ENCODE measurements at regions not wholly inside any gene's neighbourhood (a gene's known extent, or its start where the extent isn't known, plus 50 kb on each side); places are given as distances from the start of the nearest gene placed in this dataset.

GRCh38 chr7:69433081-69433480 is 165.2 kb upstream of the AUTS2 start:
- TF ChIP-seq CTCF (IDR thresholded peaks at IDR 0.05), result no peak
- peaks cover 0 to 35% of the 10 kb centered on the region in 2 donors for H3K27me3 ChIP-seq
- intact Hi-C loops (cut with DNase I; ENCODE audit: low total_unique reads), result no loop called here
- no peak for DNase-seq
- H3K36me3 ChIP-seq, result no peaks in the 10 kb centered on the region
- H3K4me3 ChIP-seq, result no peak overlapping the region
- H3K4me1 ChIP-seq, result peaks cover 0 to 21% (median 15%) of the 10 kb centered on the region in 4 donors
- no peak overlapping the region for H3K27ac ChIP-seq
- no peaks in the 10 kb centered on the region for H3K9me3 ChIP-seq

- DNase-seq, result no peak
- intact Hi-C loops (cut with DNase I; ENCODE audit: low total_unique reads), result no loop called here
- Histone ChIP-seq H3K27ac (no peak overlapping the region), H3K27me3 (peaks cover 0 to 28% of the 10 kb centered on the region in 2 donors), H3K4me3 (no peak overlapping the region), H3K9me3 (no peaks in the 10 kb centered on the region), H3K4me1 (peaks cover 0 to 19% (median 13%) of the 10 kb centered on the region in 4 donors), H3K36me3 (no peaks in the 10 kb centered on the region)
- TF ChIP-seq CTCF (IDR thresholded peaks at IDR 0.05), result no peak
Observed at GRCh38 chr7:69434398-69434815, 163.9 kb upstream of the AUTS2 start.

GRCh38 chr7:69435711-69436110 is 162.6 kb upstream of the AUTS2 start:
- Histone ChIP-seq H3K4me3 (no peak overlapping the region), H3K4me1 (peaks cover 0 to 6% (median under 1%) of the 10 kb centered on the region in 4 donors), H3K27ac (no peak overlapping the region), H3K9me3 (no peaks in the 10 kb centered on the region), H3K36me3 (no peaks in the 10 kb centered on the region), H3K27me3 (peaks cover 0 to 23% of the 10 kb centered on the region in 2 donors)
- TF ChIP-seq CTCF (IDR thresholded peaks at IDR 0.05), result no peak
- DNase-seq, result no peak
- intact Hi-C loops (cut with DNase I; ENCODE audit: low total_unique reads), result no loop called here

- no peak for TF ChIP-seq CTCF (IDR thresholded peaks at IDR 0.05)
- H3K4me1 ChIP-seq, result no peaks in the 10 kb centered on the region
- no peak overlapping the region for H3K4me3 ChIP-seq
- intact Hi-C loops (cut with DNase I; ENCODE audit: low total_unique reads), result no loop called here
- no peaks in the 10 kb centered on the region for H3K9me3 ChIP-seq
- DNase-seq, result peak in 1 of 2 donors; percentile 23
- no peak overlapping the region for H3K27ac ChIP-seq
- peaks cover 0 to 14% of the 10 kb centered on the region in 2 donors for H3K27me3 ChIP-seq
- H3K36me3 ChIP-seq, result no peaks in the 10 kb centered on the region
Observed at GRCh38 chr7:69436946-69437345, 161.3 kb upstream of the AUTS2 start.

- peaks cover 0 to 7% of the 10 kb centered on the region in 2 donors for H3K27me3 ChIP-seq
- H3K4me1 ChIP-seq, result no peaks in the 10 kb centered on the region
- no peak overlapping the region for H3K4me3 ChIP-seq
- no peaks in the 10 kb centered on the region for H3K9me3 ChIP-seq
- intact Hi-C loops (cut with DNase I; ENCODE audit: low total_unique reads), result no loop called here
- TF ChIP-seq CTCF (IDR thresholded peaks at IDR 0.05), result no peak
- no peaks in the 10 kb centered on the region for H3K36me3 ChIP-seq
- no peak overlapping the region for H3K27ac ChIP-seq
- DNase-seq, result no peak
Observed at GRCh38 chr7:69438584-69439412, 159.5 kb upstream of the AUTS2 start.
